Activated CD8-positive, alpha-beta T cell treated with anti-CD3 and anti-CD28 coated beads for 36 hours (primary cell): ENCODE measurements at regions not wholly inside any gene's neighbourhood (a gene's known extent, or its start where the extent isn't known, plus 50 kb on each side); places are given as distances from the start of the nearest gene placed in this dataset.
"Not testable (repeated sequence)": the region's sequence is repeated elsewhere in the genome, so short reads cannot be mapped to it uniquely, and the experiment has no call there.

ENCODE experiments used
- ATAC-seq: fragments of 200-7000 bp; cut with Tn5 transposase; one replicate; pipeline ENCODE4 v1.10.0; 2021; ENCODE audit warnings: mild to moderate bottlenecking, moderate library complexity
- CTCF ChIA-PET: fragments of 350-600 bp; sonication (Branson Sonifier 250); formaldehyde crosslinking; loops from one replicate; lab custom pipeline; 2021; ENCODE audit warnings: antibody characterized with exemption; lab: Charles Lee
- POLR2A ChIA-PET: fragments of 350-600 bp; sonication (Branson Sonifier 250); formaldehyde crosslinking; loops from one replicate; lab custom pipeline; 2021; ENCODE audit warnings: antibody characterized with exemption; lab: Charles Lee
- DNase-seq: peaks from one replicate; pipeline ENCODE4 v3.0.0-alpha.2; 2020
- H3K27ac Mint-ChIP-seq: one replicate; pipeline ENCODE4 v1.8.0; 2021; ENCODE audit warnings: mild to moderate bottlenecking, mixed read lengths
- H3K27me3 Mint-ChIP-seq: one replicate; pipeline ENCODE4 v1.8.0; 2021; ENCODE audit warnings: mixed read lengths
- H3K36me3 Mint-ChIP-seq: one replicate; pipeline ENCODE4 v1.8.0; 2021; ENCODE audit warnings: low read depth, mixed read lengths
- H3K4me1 Mint-ChIP-seq: one replicate; pipeline ENCODE4 v1.8.0; 2021; ENCODE audit warnings: low read depth, mixed read lengths
- H3K4me3 Mint-ChIP-seq: one replicate; pipeline ENCODE4 v1.8.0; 2021; ENCODE audit warnings: mild to moderate bottlenecking, moderate library complexity, mixed read lengths
- H3K9me3 Mint-ChIP-seq: one replicate; pipeline ENCODE4 v1.8.0; 2021; ENCODE audit warnings: mixed read lengths
- intact Hi-C: fragments of 100-400 bp; cut with micrococcal nuclease; formaldehyde crosslinking; loops from one replicate; pipeline ENCODE4 v1.10.0; 2022
- TF ChIP-seq, protein P1 (sequence below): fragments of 200-600 bp; IDR thresholded peaks from one replicate; pipeline ENCODE4 v1.8.0; 2022; ENCODE audit warnings: antibody characterized with exemption, mild to moderate bottlenecking

DNA sequence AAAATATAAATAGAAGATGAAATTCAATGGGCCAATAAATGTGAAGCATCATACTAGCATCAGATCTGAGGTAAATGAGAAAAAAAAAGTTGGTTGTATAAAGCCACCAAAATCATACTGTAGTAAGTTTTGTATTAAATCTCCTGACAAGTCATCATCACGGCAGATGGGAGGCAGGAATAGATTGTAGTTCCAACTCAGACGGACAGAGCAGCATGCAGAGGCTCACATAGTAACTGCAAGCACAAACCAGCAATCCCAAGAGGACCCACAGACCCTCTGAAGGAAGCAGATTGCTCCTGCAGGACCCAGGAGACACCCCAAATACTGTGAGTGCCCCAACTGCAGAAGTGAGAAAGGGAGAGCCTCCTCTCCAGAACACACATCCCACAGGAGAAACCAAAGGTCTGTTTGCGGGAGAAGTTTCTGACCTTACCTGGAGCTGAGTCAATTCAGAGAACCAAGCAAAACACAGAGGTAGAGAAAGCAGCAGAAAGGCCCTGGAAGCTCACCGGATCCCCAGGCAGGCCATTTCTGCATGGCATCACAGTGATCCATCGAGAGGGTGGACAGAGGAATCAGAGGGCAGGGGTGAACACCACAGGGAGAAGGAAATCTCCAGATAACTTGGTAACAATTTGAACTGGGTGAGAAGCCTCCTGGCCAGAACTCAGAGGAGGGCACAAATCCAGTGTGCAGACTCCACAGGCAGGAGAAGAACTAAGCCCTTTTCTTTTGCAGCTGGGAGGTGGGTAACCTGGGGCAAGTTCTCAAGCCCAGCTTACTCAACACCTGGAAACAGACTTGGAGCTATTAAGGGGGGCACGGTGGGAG, 141.6 kb upstream of the ARHGEF26 start:
- DNase-seq, result no peak
- ChIA-PET CTCF (interaction anchor here (1.6 kb wide), 1 partner anchor 9 kb away, joined by 5 read pairs; no protein-coding TSS in a partner anchor), POLR2A (no interaction called here)
- Mint-ChIP-seq H3K36me3 (no peaks in the 10 kb centered on the region), H3K27ac (no peak overlapping the region), H3K27me3 (no peaks in the 10 kb centered on the region), H3K4me1 (no peaks in the 10 kb centered on the region), H3K4me3 (no peak overlapping the region), H3K9me3 (no peaks in the 10 kb centered on the region)
- no peak for ATAC-seq
- intact Hi-C loops, result no loop called here
- TF ChIP-seq, protein P1, sequence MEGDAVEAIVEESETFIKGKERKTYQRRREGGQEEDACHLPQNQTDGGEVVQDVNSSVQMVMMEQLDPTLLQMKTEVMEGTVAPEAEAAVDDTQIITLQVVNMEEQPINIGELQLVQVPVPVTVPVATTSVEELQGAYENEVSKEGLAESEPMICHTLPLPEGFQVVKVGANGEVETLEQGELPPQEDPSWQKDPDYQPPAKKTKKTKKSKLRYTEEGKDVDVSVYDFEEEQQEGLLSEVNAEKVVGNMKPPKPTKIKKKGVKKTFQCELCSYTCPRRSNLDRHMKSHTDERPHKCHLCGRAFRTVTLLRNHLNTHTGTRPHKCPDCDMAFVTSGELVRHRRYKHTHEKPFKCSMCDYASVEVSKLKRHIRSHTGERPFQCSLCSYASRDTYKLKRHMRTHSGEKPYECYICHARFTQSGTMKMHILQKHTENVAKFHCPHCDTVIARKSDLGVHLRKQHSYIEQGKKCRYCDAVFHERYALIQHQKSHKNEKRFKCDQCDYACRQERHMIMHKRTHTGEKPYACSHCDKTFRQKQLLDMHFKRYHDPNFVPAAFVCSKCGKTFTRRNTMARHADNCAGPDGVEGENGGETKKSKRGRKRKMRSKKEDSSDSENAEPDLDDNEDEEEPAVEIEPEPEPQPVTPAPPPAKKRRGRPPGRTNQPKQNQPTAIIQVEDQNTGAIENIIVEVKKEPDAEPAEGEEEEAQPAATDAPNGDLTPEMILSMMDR, result no peak

DNA sequence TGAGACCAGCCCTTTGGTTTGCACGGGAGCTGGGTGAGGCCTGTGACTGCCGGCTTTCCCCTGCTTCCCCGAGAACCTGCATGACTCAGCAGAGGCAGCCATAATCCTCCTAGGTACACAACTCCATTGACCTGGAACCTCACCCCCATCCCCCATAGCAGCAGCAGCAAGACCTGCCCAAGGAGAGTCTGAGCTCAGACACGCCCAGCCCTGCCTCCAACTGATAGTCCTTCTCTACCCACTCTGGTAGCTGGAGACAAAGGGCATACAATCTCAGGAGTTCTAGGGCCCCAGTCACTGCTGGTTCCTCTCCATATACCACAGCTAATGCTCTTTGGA, 141.0 kb upstream of the ARHGEF26 start:
- no peaks in the 10 kb centered on the region for H3K27me3 Mint-ChIP-seq
- CTCF ChIA-PET, result interaction anchor here (1.6 kb wide), 1 partner anchor 10 kb away, joined by 5 read pairs; no protein-coding TSS in a partner anchor
- H3K27ac Mint-ChIP-seq, result no peak overlapping the region
- H3K4me1 Mint-ChIP-seq, result no peaks in the 10 kb centered on the region
- no peak overlapping the region for H3K4me3 Mint-ChIP-seq
- H3K9me3 Mint-ChIP-seq, result no peaks in the 10 kb centered on the region
- ATAC-seq (no peak), DNase-seq (no peak)
- H3K36me3 Mint-ChIP-seq, result no peaks in the 10 kb centered on the region
- intact Hi-C loops, result no loop called here
- POLR2A ChIA-PET, result no interaction called here
- TF ChIP-seq, protein P1, result no peak

DNA sequence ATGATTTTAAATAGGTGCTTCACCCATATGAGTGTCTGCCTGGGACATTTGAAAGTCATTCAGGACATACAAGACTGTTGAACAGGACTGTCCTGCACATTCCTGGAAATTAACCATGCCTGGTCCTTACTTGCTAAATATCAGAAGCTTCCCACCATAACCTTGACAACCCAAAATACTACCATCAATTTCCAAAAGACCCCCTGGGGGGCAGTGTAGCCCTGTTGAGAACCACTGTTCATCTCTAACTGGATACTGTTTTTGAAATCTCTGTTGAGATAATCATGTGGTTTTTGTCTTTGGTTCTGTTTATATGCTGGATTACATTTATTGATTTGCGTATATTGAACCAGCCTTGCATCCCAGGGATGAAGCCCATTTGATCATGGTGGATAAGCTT, 123.8 kb upstream of the ARHGEF26 start:
- POLR2A ChIA-PET, result not testable (repeated sequence)

DNA sequence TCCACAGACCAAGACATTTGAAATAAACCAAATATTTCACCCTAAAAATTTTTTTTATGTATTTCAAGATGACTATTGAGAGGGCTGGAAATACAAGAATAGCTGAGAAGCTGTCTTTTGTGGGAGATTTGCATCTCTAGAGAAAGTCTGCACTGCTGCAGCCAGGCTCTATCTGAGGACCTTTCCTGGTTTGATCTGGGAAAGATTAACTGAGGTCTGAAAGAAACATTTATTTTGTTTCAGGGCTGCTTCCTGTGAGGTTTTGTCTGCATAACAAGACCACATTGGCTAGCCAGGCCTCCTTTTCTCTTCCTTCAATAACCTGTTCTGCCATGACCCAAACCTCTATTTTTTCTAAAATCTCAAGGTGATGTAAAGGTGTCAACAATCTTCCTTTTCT, 117.5 kb upstream of the ARHGEF26 start:
- ChIA-PET CTCF (no interaction called here), POLR2A (no interaction called here)
- intact Hi-C loops, result no loop called here
- DNase-seq, result no peak
- Mint-ChIP-seq H3K27ac (no peak overlapping the region), H3K9me3 (no peaks in the 10 kb centered on the region), H3K27me3 (peaks cover 2% of the 10 kb centered on the region), H3K36me3 (no peaks in the 10 kb centered on the region), H3K4me3 (no peak overlapping the region), H3K4me1 (no peaks in the 10 kb centered on the region)
- ATAC-seq, result no peak
- TF ChIP-seq, protein P1, result no peak

More for the DNA sequence above, 123.8 kb upstream of the ARHGEF26 start:
- intact Hi-C loops, H3K9me3 Mint-ChIP-seq, H3K27me3 Mint-ChIP-seq, ATAC-seq, H3K27ac Mint-ChIP-seq, H3K4me1 Mint-ChIP-seq, H3K4me3 Mint-ChIP-seq, H3K36me3 Mint-ChIP-seq: not testable (repeated sequence)
- CTCF ChIA-PET, result interaction anchor here (1.4 kb wide), 1 partner anchor 256 kb away, joined by 3 read pairs; no protein-coding TSS in a partner anchor
- peak; percentile 7 for DNase-seq

DNA sequence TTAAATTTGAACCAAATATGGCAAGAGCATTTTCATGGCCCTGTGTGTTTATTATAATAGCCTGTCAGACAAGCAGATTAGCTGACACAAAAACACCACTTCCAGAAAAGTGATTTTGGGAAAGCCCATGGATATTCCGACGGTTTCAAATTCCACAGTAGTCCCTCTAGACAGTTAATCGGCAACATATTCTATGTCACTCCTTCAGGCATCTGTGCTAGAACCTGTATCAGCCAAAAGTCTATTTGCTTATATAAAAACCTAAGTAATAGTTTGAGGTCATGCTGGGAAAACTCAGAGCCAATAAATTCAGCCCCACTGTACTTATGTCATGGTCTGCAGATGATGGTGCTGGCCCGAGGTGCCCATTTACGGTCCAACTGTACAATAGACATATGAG, 110.2 kb upstream of the ARHGEF26 start:
- CTCF ChIA-PET, result no interaction called here
- Mint-ChIP-seq H3K9me3 (no peaks in the 10 kb centered on the region), H3K4me1 (no peaks in the 10 kb centered on the region), H3K4me3 (no peak overlapping the region), H3K27me3 (no peaks in the 10 kb centered on the region), H3K36me3 (no peaks in the 10 kb centered on the region), H3K27ac (no peak overlapping the region)
- DNase-seq (no peak), ATAC-seq (no peak)
- POLR2A ChIA-PET, result no interaction called here
- intact Hi-C loops, result no loop called here
- TF ChIP-seq, protein P1, result no peak
